BJ (cell line): ENCODE measurements at regions not wholly inside any gene's neighbourhood (a gene's known extent, or its start where the extent isn't known, plus 50 kb on each side); places are given as distances from the start of the nearest gene placed in this dataset.
"Not testable (repeated sequence)": the region's sequence is repeated elsewhere in the genome, so short reads cannot be mapped to it uniquely, and the experiment has no call there.

Experiments used
- CTCF ChIA-PET: fragments of 350-600 bp; formaldehyde crosslinking; extraction: SDS; loops from one replicate; lab custom pipeline; 2021; ENCODE audit warnings: antibody characterized with exemption, inconsistent platforms; lab: Yijun Ruan, JAX
- POLR2A ChIA-PET: fragments of 300-600 bp; sonication (Branson Sonifier 250); formaldehyde crosslinking; extraction: SDS; loops from one replicate; lab custom pipeline; 2021; ENCODE audit warnings: antibody characterized with exemption; lab: Charles Lee
- DNase-seq: peaks from one replicate; pipeline ENCODE4 v3.0.0-alpha.2; 2011; ENCODE audit warnings: low read depth
- H3K27me3 ChIP-seq: 2 replicates; pipeline ENCODE4 v1.6.0; 2011; ENCODE audit warnings: low read length; ENCODE audit not compliant: control insufficient read depth, insufficient read depth
- H3K36me3 ChIP-seq: 2 replicates; pipeline ENCODE4 v1.5.1; 2011; ENCODE audit warnings: low read length; ENCODE audit not compliant: control insufficient read depth, insufficient read depth
- H3K4me3 ChIP-seq: 2 replicates; pipeline ENCODE4 v1.5.1; 2011; ENCODE audit warnings: low read depth, mild to moderate bottlenecking, control low read depth, low read length
- CTCF ChIP-seq: IDR thresholded peaks from 2 replicates; pipeline ENCODE4 v1.5.1; 2011; ENCODE audit warnings: low read depth, mild to moderate bottlenecking, control low read depth, inconsistent platforms, low read length, moderate library complexity; ENCODE audit not compliant: insufficient read depth

DNA sequence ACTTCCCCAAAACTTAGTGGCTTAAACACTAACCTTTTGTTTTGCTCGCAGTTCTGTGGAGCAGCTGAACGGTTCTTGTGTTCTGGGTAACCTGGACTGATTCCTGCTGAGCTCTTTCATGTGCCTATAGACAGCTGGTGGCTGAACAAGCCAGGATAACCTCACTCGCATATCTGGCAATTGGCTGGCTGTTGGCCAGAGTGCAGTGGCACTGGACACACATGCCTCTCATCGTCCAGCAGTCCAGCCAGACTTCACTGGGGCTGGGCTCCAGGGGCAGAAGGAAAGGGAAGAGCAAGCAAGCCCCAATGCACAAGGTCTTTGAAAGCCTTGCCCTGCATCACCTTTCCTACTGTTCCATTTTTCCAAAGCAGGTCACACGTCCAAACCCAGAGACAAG lies 53.6 kb upstream of the GATA2 start:
- Histone ChIP-seq H3K36me3 (no peaks in the 10 kb centered on the region), H3K27me3 (no peaks in the 10 kb centered on the region; the same call in 1 of the 2 replicates), H3K4me3 (no peak overlapping the region)
- ChIA-PET CTCF (interaction anchor here (1.9 kb wide), 1 partner anchor 8 kb away, joined by 8 read pairs; no protein-coding TSS in a partner anchor), POLR2A (no interaction called here)
- TF ChIP-seq CTCF: no peak
- no peak for DNase-seq

GRCh38 chr3:128545120-128545752 lies 52.2 kb upstream of the GATA2 start:
- TF ChIP-seq CTCF: no peak
- ChIA-PET CTCF (interaction anchor here (0.6 kb wide), 1 partner anchor 55 kb away, joined by 3 read pairs; no protein-coding TSS in a partner anchor), POLR2A (no interaction called here)
- Histone ChIP-seq H3K4me3 (no peak overlapping the region), H3K36me3 (no peaks in the 10 kb centered on the region), H3K27me3 (no peaks in the 10 kb centered on the region; the same call in 1 of the 2 replicates)
- DNase-seq: no peak

GRCh38 chr3:128544190-128544589 lies 51.2 kb upstream of the GATA2 start:
- H3K36me3 ChIP-seq: no peaks in the 10 kb centered on the region
- H3K27me3 ChIP-seq: no peaks in the 10 kb centered on the region; the same call in none of the 2 replicates
- ChIA-PET POLR2A (no interaction called here), CTCF (no interaction called here)
- no peak for DNase-seq
- H3K4me3 ChIP-seq: no peak overlapping the region
- no peak for TF ChIP-seq CTCF

GRCh38 chr3:128543570-128544174 lies 50.7 kb upstream of the GATA2 start:
- H3K36me3 ChIP-seq, POLR2A ChIA-PET, CTCF ChIA-PET, H3K4me3 ChIP-seq, H3K27me3 ChIP-seq, DNase-seq: not testable (repeated sequence)
